Activated CD4-positive, alpha-beta T cell treated with anti-CD3 and anti-CD28 coated beads, Interleukin-2, Interleukin-6, amounts not matched to agents 100 ng/mL and 50 ng/mL, durations not matched to agents 16 hours and 8 hours (primary cell): ENCODE measurements at regions not wholly inside any gene's neighbourhood (a gene's known extent, or its start where the extent isn't known, plus 50 kb on each side); places are given as distances from the start of the nearest gene placed in this dataset.

Experiments
- DNase-seq: peaks from one replicate; pipeline ENCODE4 v3.0.0-alpha.2; 2020

- no peak for DNase-seq
Measured at GRCh38 chr1:208874915-208875314, 630.7 kb upstream of the PLXNA2 start.

- DNase-seq = no peak
Measured at GRCh38 chr1:208879022-208879421, 634.8 kb upstream of the PLXNA2 start.

GRCh38 chr1:208880433-208881100 is 636.4 kb upstream of the PLXNA2 start:
- no peak for DNase-seq

GRCh38 chr1:208885060-208885459 is 640.9 kb upstream of the PLXNA2 start:
- no peak for DNase-seq

- DNase-seq = no peak
Measured at GRCh38 chr1:208885650-208886049, 641.5 kb upstream of the PLXNA2 start.

GRCh38 chr1:208888376-208888775 is 644.2 kb upstream of the PLXNA2 start:
- DNase-seq = no peak

- no peak for DNase-seq
Measured at GRCh38 chr1:208892147-208892546, 648.0 kb upstream of the PLXNA2 start.

- DNase-seq = no peak
Measured at GRCh38 chr1:208893251-208893650, 649.1 kb upstream of the PLXNA2 start.

- DNase-seq = no peak
Measured at GRCh38 chr1:208895181-208895580, 651.0 kb upstream of the PLXNA2 start.

GRCh38 chr1:208895820-208896219 is 651.6 kb upstream of the PLXNA2 start:
- DNase-seq = no peak

GRCh38 chr1:208896768-208897167 is 652.6 kb upstream of the PLXNA2 start:
- DNase-seq = no peak

- no peak for DNase-seq
Measured at GRCh38 chr1:208899438-208899837, 655.3 kb upstream of the PLXNA2 start.

- DNase-seq = no peak
Measured at GRCh38 chr1:208903251-208903905, 659.2 kb upstream of the PLXNA2 start.

GRCh38 chr1:208907790-208908189 is 663.6 kb upstream of the PLXNA2 start:
- DNase-seq = no peak

GRCh38 chr1:208909011-208909984 is 665.1 kb upstream of the PLXNA2 start:
- no peak for DNase-seq

GRCh38 chr1:208910161-208910560 is 666.0 kb upstream of the PLXNA2 start:
- DNase-seq = no peak

GRCh38 chr1:208917281-208917680 is 666.2 kb upstream of the CAMK1G start:
- no peak for DNase-seq

- no peak for DNase-seq
Measured at GRCh38 chr1:208917723-208918122, 665.8 kb upstream of the CAMK1G start.

GRCh38 chr1:208918160-208918559 is 665.4 kb upstream of the CAMK1G start:
- DNase-seq = no peak

GRCh38 chr1:208919371-208919770 is 664.1 kb upstream of the CAMK1G start:
- DNase-seq = no peak

- DNase-seq = no peak
Measured at GRCh38 chr1:208921259-208921658, 662.3 kb upstream of the CAMK1G start.

GRCh38 chr1:208923456-208923855 is 660.1 kb upstream of the CAMK1G start:
- DNase-seq = no peak

- DNase-seq = no peak
Measured at GRCh38 chr1:208923946-208924720, 659.4 kb upstream of the CAMK1G start.
